Right atrium auricular region (tissue), 2 donors: ENCODE measurements at regions not wholly inside any gene's neighbourhood (a gene's known extent, or its start where the extent isn't known, plus 50 kb on each side); places are given as distances from the start of the nearest gene placed in this dataset.

ENCODE experiments used
- DNase-seq: peaks from one replicate; pipeline ENCODE4 v3.0.0-alpha.2; 2019; ENCODE audit warnings: low spot score
- H3K27ac ChIP-seq, 2 donors: fragments of 200-600 bp; sonication (generic); 1 replicate in 1 of 2; 2 replicates in 1 of 2; pipeline ENCODE4 v1.5.1; 2016 to 2019
- H3K27me3 ChIP-seq, 2 donors: fragments of 200-600 bp; sonication (generic); one replicate each; pipeline versions ENCODE4 v1.5.1 to v1.6.0; 2017 to 2019
- H3K36me3 ChIP-seq: fragments of 200-600 bp; sonication (generic); one replicate; pipeline ENCODE4 v1.5.1; 2016
- H3K4me1 ChIP-seq, 2 donors: fragments of 200-600 bp; sonication (generic); one replicate each; pipeline versions ENCODE4 v1.5.1 to v1.6.0; 2017 to 2019
- H3K4me3 ChIP-seq, 2 donors: fragments of 200-600 bp; sonication (generic); 1 replicate in 1 of 2; 2 replicates in 1 of 2; pipeline ENCODE4 v1.5.1; 2017 to 2019; ENCODE audit warnings: mild to moderate bottlenecking in 1 of 2, moderate library complexity in 1 of 2
- H3K9me3 ChIP-seq, 2 donors: fragments of 200-600 bp; sonication (generic); one replicate each; pipeline ENCODE4 v1.5.1; 2019
- TF ChIP-seq, protein P1 (sequence below), 2 donors: fragments of 200-600 bp; sonication (generic); IDR thresholded peaks; one replicate each; pipeline ENCODE4 v1.5.1; 2019; ENCODE audit warnings: antibody characterized with exemption in 2 of 2

DNA sequence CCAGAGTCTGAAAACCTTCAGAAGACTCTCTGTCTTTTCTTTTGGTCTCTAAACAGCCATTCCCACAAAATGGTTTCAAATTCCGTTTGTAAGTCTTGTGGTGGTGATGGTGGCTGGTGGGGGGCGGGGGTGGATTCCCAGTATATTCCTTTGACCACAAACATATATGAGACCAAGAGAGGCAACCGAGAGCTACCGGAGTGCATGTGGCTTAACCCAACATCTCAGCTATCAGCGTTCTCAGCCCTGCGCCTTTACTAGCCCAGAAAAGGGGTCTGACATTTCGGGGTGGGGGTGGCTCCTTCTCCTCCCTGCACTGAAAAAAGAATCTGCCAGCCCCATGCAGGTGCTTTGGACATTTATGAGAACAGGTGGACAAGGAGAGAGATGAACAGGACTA, 621.1 kb downstream of the ACTR3B start:
- DNase-seq = no peak
- no peak overlapping the region for H3K4me3 ChIP-seq
- TF ChIP-seq, protein P1, sequence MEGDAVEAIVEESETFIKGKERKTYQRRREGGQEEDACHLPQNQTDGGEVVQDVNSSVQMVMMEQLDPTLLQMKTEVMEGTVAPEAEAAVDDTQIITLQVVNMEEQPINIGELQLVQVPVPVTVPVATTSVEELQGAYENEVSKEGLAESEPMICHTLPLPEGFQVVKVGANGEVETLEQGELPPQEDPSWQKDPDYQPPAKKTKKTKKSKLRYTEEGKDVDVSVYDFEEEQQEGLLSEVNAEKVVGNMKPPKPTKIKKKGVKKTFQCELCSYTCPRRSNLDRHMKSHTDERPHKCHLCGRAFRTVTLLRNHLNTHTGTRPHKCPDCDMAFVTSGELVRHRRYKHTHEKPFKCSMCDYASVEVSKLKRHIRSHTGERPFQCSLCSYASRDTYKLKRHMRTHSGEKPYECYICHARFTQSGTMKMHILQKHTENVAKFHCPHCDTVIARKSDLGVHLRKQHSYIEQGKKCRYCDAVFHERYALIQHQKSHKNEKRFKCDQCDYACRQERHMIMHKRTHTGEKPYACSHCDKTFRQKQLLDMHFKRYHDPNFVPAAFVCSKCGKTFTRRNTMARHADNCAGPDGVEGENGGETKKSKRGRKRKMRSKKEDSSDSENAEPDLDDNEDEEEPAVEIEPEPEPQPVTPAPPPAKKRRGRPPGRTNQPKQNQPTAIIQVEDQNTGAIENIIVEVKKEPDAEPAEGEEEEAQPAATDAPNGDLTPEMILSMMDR (IDR thresholded peaks at IDR 0.05) = no peak
- no peaks in the 10 kb centered on the region for H3K27me3 ChIP-seq
- no peak overlapping the region for H3K27ac ChIP-seq
- H3K9me3 ChIP-seq = no peaks in the 10 kb centered on the region
- H3K36me3 ChIP-seq = no peaks in the 10 kb centered on the region
- H3K4me1 ChIP-seq = no peaks in the 10 kb centered on the region

DNA sequence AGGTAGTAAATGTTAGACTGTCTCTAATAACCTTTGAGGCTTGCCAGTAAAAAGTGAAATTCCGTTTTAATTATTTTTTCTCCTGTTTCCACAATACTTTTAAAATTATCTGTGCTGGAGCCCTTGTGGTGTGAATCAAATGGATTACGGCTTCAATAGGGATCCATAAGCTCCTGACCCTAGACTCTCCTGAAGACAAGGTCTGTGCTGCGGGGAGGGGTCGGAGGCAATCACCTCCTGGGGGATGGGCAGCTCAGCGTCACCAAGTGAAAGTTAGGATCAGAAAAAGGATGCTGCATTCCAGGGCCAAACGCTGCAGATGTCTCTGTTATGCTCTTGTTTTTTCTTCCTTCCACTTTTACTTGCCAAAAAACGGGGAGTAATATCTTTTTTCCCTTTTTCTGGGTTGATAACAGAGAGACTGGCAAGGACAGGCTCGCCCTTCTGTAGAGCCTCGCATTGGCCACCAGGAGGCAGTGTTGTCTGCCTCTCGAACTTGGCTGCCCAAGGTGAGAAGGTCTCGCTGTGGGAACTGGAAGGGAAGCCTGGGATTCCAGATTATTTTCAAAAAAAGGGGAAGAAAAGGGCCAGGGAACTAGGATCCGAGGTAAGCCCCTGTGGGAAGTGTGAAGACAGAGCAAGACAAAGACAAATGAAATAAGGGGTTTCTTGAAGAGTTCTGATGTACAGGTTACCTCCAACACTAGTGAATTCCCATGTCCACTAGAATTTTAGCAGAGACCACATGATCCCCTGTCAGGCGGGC, 621.9 kb downstream of the ACTR3B start:
- Histone ChIP-seq H3K4me1 (no peaks in the 10 kb centered on the region), H3K4me3 (no peak overlapping the region), H3K27me3 (no peaks in the 10 kb centered on the region), H3K27ac (no peak overlapping the region), H3K36me3 (no peaks in the 10 kb centered on the region), H3K9me3 (no peaks in the 10 kb centered on the region)
- TF ChIP-seq, protein P1 (IDR thresholded peaks at IDR 0.05) = peak; percentile 29 to 79
- peak; percentile 47 for DNase-seq

DNA sequence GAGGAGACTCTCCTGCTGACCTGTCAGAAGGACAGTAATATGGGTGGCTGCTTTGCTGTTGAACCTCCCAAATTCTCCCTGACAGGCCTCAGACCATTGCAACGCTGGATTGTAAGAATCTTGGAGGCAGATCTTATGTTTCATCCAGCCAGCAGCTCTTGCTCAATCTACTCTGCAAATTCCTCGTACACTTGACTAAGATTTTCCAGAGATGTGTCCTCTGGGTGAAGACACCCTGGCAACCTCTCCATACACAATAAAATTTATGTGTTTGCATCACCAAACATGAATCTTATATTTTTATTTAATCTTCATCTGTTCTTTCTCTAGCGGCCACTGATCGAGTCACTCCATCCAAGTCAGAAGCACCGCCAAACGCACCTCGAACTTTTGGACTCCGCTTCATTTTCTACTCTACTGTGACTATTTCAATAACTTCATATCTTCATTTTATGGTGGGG, 623.1 kb downstream of the ACTR3B start:
- DNase-seq = peak; percentile 57
- no peak overlapping the region for H3K4me3 ChIP-seq
- H3K36me3 ChIP-seq = no peaks in the 10 kb centered on the region
- H3K9me3 ChIP-seq = no peaks in the 10 kb centered on the region
- H3K27ac ChIP-seq = no peak overlapping the region
- TF ChIP-seq, protein P1 (IDR thresholded peaks at IDR 0.05) = no peak
- no peaks in the 10 kb centered on the region for H3K4me1 ChIP-seq
- no peaks in the 10 kb centered on the region for H3K27me3 ChIP-seq

DNA sequence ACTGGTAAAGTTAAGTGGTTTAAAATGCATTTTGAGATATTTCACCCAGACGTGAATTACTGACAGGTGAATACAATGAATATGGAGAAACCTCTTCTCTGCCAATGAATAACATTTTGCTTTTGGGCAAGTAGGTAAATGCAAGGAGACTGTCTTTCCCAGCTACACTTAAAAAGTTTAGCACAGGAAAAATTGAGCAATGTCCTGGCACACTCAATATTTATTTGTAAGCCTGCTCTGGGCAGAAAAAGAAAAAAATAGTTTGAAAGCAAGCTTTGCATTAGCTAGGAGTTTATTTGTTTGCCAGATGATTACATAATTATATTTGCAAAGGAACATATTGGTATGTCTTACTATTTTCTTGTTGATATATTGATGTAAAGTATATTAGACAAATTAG, 624.2 kb downstream of the ACTR3B start:
- H3K27ac ChIP-seq = no peak overlapping the region
- H3K4me1 ChIP-seq = no peaks in the 10 kb centered on the region
- no peak for DNase-seq
- no peaks in the 10 kb centered on the region for H3K27me3 ChIP-seq
- TF ChIP-seq, protein P1 (IDR thresholded peaks at IDR 0.05) = no peak
- no peaks in the 10 kb centered on the region for H3K36me3 ChIP-seq
- H3K4me3 ChIP-seq = no peak overlapping the region
- H3K9me3 ChIP-seq = no peaks in the 10 kb centered on the region

DNA sequence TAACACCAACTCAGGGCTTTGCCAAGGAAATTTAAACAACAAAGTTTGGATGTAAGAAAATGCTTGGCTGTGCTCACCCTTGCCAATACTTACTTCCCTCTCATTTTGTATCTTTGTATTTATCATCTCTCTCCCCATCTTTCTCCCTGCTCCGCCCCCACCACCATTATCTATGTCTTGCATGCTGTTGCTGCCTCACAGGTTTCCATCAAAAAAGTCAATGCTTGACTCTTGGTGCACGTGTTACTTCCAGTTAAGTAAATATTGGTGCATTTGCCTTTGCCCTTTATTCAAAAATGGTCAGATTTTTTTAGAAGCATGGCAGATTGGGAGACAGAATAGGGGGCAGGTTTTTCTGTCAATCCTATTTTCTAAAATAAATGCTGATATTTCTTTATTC, 626.0 kb downstream of the ACTR3B start:
- no peaks in the 10 kb centered on the region for H3K27me3 ChIP-seq
- TF ChIP-seq, protein P1 (IDR thresholded peaks at IDR 0.05) = no peak
- no peaks in the 10 kb centered on the region for H3K9me3 ChIP-seq
- no peak overlapping the region for H3K4me3 ChIP-seq
- DNase-seq = no peak
- no peaks in the 10 kb centered on the region for H3K36me3 ChIP-seq
- no peak overlapping the region for H3K27ac ChIP-seq
- no peaks in the 10 kb centered on the region for H3K4me1 ChIP-seq

DNA sequence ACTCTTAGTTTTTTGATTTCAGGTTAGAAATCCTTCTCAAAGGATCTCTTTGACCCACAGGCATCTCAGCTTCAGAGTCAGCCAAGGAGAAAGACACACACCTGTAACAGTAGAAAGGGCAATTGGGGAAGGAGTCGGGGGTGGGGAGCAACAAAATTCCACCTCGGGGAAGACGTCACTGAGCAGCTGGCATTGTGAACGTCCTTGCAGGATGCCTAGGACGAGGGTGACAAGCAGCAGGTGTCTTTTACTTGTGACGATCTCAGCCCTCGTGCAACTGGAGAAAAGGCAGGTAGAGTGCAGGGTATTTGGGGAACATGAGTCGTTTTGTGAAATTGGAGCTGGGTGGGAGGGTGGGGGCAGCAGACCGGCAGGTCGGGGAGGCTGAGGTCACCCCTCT, 627.0 kb downstream of the ACTR3B start:
- Histone ChIP-seq H3K27ac (no peak overlapping the region), H3K4me1 (no peaks in the 10 kb centered on the region), H3K9me3 (no peaks in the 10 kb centered on the region), H3K27me3 (no peaks in the 10 kb centered on the region), H3K36me3 (no peaks in the 10 kb centered on the region), H3K4me3 (no peak overlapping the region)
- TF ChIP-seq, protein P1 (IDR thresholded peaks at IDR 0.05) = no peak
- DNase-seq = peak; percentile 44
